ENCODE measurements at regions not wholly inside any gene's neighbourhood (a gene's known extent, or its start where the extent isn't known, plus 50 kb on each side); places are given as distances from the start of the nearest gene placed in this dataset.

- Histone ChIP-seq H3K79me2 (ENCODE audit: control insufficient read depth, insufficient read depth, low read length) (no peaks in the 10 kb centered on the region), H3K4me1 (ENCODE audit: control insufficient read depth in 2 of 2, insufficient read depth in 2 of 2, low read length in 2 of 2) (no peaks in the 10 kb centered on the region), H3K9me3 (ENCODE audit: control extremely low read depth in 1 of 3, control insufficient read depth in 2 of 3, insufficient read depth in 1 of 3, low read length in 2 of 3) (no peaks in the 10 kb centered on the region), H3K27me3 (replicated peaks in 1 of 4; ENCODE audit: control extremely low read depth in 1 of 4, control insufficient read depth in 3 of 4, insufficient read depth in 4 of 4, low read length in 3 of 4) (peaks cover 0 to 3% (median 0%) of the 10 kb centered on the region in 4 experiments), H3K27ac (ENCODE audit: low read length in 2 of 2) (no peak overlapping the region), H3K36me3 (replicated peaks in 1 of 2; ENCODE audit: control extremely low read depth in 1 of 2, control insufficient read depth in 1 of 2, extremely low read depth in 1 of 2, insufficient read depth in 2 of 2, low read length in 1 of 2) (no peaks in the 10 kb centered on the region), H4K20me1 (ENCODE audit: control insufficient read depth, insufficient read depth, low read length, poor library complexity, severe bottlenecking) (no peaks in the 10 kb centered on the region), H3K4me3 (ENCODE audit: control extremely low read depth in 1 of 5, extremely low read depth in 1 of 5, insufficient read depth in 1 of 5, low read depth in 2 of 5, low read length in 4 of 5) (no peak overlapping the region), H3K9ac (ENCODE audit: low read length) (no peak overlapping the region), H2AFZ (ENCODE audit: insufficient read depth, low read depth, low read length, poor library complexity, severe bottlenecking) (no peak overlapping the region), H3K4me2 (replicated peaks; ENCODE audit: low read depth, low read length, poor library complexity, severe bottlenecking) (no peak overlapping the region)
- DNase-seq (no peak), ATAC-seq (ENCODE audit: low read depth) (no peak)
- H3K4me1 Mint-ChIP-seq, result no peaks in the 10 kb centered on the region
- H3K27ac Mint-ChIP-seq, result no peak overlapping the region
- intact Hi-C loops (cut with micrococcal nuclease), result no loop called here
- no peak overlapping the region for H3K4me3 Mint-ChIP-seq
- ChIA-PET CTCF (interaction anchor here (0.5 kb wide), 1 partner anchor 476 kb away, joined by 5 read pairs; no protein-coding TSS in a partner anchor), POLR2A (no interaction called here)
- WGBS (ENCODE audit: insufficient coverage), result 100% methylated on average over 1 of the region's 2 CpGs
- H3K27me3 Mint-ChIP-seq, result peaks cover 26% of the 10 kb centered on the region
- no peak for TF ChIP-seq EZH2 (IDR thresholded peaks at IDR 0.05; ENCODE audit: borderline replicate concordance, insufficient read depth, low read depth, low read length, poor library complexity, severe bottlenecking)
- no peak for TF ChIP-seq CTCF (IDR thresholded peaks at IDR 0.05)
- no peaks in the 10 kb centered on the region for H3K9me3 Mint-ChIP-seq (ENCODE audit: insufficient read depth)
Observed at GRCh38 chr6:6091608-6092002, 84.9 kb upstream of the NRN1 start.

- Histone ChIP-seq H3K9me3 (ENCODE audit: control extremely low read depth in 1 of 3, control insufficient read depth in 2 of 3, insufficient read depth in 1 of 3, low read length in 2 of 3) (no peaks in the 10 kb centered on the region), H4K20me1 (ENCODE audit: control insufficient read depth, insufficient read depth, low read length, poor library complexity, severe bottlenecking) (no peaks in the 10 kb centered on the region), H3K4me1 (ENCODE audit: control insufficient read depth in 2 of 2, insufficient read depth in 2 of 2, low read length in 2 of 2) (no peaks in the 10 kb centered on the region), H3K9ac (ENCODE audit: low read length) (no peak overlapping the region), H3K27ac (ENCODE audit: low read length in 2 of 2) (no peak overlapping the region), H3K4me3 (ENCODE audit: control extremely low read depth in 1 of 5, extremely low read depth in 1 of 5, insufficient read depth in 1 of 5, low read depth in 2 of 5, low read length in 4 of 5) (no peak overlapping the region), H3K27me3 (replicated peaks in 1 of 4; ENCODE audit: control extremely low read depth in 1 of 4, control insufficient read depth in 3 of 4, insufficient read depth in 4 of 4, low read length in 3 of 4) (peaks cover 0 to 3% (median 0%) of the 10 kb centered on the region in 4 experiments), H3K4me2 (replicated peaks; ENCODE audit: low read depth, low read length, poor library complexity, severe bottlenecking) (no peak overlapping the region), H3K36me3 (replicated peaks in 1 of 2; ENCODE audit: control extremely low read depth in 1 of 2, control insufficient read depth in 1 of 2, extremely low read depth in 1 of 2, insufficient read depth in 2 of 2, low read length in 1 of 2) (no peaks in the 10 kb centered on the region), H2AFZ (ENCODE audit: insufficient read depth, low read depth, low read length, poor library complexity, severe bottlenecking) (no peak overlapping the region), H3K79me2 (ENCODE audit: control insufficient read depth, insufficient read depth, low read length) (no peaks in the 10 kb centered on the region)
- ChIA-PET POLR2A (no interaction called here), CTCF (no interaction called here)
- Mint-ChIP-seq H3K4me1 (no peaks in the 10 kb centered on the region), H3K4me3 (no peak overlapping the region), H3K27me3 (peaks cover 26% of the 10 kb centered on the region), H3K9me3 (ENCODE audit: insufficient read depth) (no peaks in the 10 kb centered on the region), H3K27ac (no peak overlapping the region)
- 83% methylated on average over 3 of the region's 5 CpGs for WGBS (ENCODE audit: insufficient coverage)
- intact Hi-C loops (cut with micrococcal nuclease), result no loop called here
- TF ChIP-seq EZH2 (IDR thresholded peaks at IDR 0.05; ENCODE audit: borderline replicate concordance, insufficient read depth, low read depth, low read length, poor library complexity, severe bottlenecking), result no peak
- ATAC-seq (ENCODE audit: low read depth), result no peak
- no peak for DNase-seq
Observed at GRCh38 chr6:6090861-6091607, 84.3 kb upstream of the NRN1 start.
